Fibroblast of skin of scalp (primary cell): ENCODE measurements at regions not wholly inside any gene's neighbourhood (a gene's known extent, or its start where the extent isn't known, plus 50 kb on each side); places are given as distances from the start of the nearest gene placed in this dataset.
A peak's percentile ranks its signal among the peaks of the same experiment; 100 is the strongest.

Source experiments
- DNase-seq: peaks from one replicate; pipeline ENCODE4 v3.0.0-alpha.2; 2013

DNA sequence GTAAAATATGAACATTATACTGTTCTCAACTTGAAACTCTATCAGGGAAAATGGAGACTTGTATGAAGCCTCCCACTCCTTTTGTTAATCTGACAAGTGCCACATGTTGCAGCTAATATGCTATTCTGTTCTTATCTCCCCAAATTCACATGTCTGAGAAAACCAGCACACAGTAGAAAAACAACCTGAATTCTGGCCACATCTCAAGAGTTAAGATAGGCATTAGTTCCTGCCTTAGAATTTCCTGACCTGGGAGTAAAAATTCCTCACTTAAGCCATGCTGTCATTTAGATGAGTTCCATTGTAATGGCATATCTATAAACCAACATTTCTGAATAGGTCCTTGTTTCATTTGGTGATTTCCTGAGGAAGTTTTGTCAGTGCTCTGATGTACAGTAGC, 1098.5 kb downstream of the EFNB2 start:
- no peak for DNase-seq

DNA sequence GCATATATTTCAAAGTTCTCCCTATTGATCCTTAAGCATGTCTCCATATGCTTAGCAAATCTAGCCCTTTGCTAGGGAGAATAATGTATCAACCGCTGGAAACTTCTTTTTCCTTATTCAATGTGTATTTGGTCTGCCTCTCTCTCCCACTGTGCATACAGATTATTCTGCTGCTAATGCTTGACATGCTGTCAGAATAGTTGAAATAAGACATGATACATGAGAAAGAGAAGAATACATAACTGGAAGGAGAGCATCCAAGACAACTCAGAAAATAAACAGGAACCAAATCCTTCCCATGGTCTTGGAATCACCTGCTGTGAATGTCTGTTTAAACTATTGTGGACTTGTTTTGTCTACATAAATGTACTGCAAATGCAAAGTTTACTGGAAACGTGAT, 1103.0 kb downstream of the EFNB2 start:
- no peak for DNase-seq

DNA sequence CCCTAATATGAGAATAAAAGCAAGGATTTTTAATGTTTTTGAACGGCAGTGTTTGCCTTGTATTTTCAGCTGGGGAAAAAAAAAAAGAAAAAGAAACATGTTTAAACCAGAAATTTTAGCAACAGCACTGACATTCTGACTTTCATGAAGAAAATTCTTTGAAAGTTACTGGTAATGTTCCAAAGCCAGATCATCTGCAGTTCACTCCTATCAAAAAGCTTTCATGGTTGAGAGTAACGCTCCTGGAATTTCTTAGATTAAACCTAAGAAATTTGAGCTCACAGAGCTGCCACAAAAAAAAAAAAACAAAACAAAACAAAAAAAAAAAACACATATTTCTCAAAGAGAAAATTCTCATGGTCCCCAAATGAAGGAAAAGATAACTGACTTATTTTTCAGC, 1106.7 kb downstream of the EFNB2 start:
- peak; percentile 18 for DNase-seq

DNA sequence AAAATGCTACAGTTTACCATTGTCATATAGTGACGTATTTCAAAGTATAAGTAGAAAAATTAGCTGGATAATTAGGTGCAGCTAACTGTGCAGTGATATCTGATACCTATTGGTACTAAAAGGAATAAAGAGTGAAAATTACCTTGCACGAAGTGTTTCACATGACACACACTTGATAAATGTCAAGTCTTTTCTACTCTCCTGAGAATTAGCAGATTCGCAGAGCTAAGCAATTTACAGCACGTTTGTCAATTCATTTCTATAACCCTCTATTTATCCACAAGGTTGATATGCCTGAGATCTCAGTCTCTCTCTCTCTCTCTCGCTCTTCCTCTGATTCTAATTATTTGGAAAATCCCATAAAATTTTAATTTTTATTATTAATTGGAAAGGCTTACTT, 1109.0 kb downstream of the EFNB2 start:
- DNase-seq, result no peak

DNA sequence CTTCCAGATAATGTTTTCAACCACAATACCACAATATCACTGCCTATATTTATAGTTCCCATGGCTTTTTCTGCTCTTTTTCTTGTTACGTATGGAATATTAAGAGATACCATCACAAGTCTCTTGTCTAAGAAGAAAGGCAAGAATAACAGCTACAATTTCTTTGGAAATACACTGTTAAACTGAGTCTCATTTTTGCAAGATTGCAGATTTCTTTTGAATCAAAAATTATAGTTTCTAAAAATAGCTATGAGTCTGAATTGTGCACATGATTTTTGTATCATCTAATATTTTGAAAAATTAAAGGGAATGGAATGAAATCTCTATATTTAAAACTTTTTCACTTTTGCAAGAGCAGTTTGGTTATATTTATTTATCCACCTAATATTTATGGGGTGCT, 1120.8 kb downstream of the EFNB2 start:
- DNase-seq, result no peak

DNA sequence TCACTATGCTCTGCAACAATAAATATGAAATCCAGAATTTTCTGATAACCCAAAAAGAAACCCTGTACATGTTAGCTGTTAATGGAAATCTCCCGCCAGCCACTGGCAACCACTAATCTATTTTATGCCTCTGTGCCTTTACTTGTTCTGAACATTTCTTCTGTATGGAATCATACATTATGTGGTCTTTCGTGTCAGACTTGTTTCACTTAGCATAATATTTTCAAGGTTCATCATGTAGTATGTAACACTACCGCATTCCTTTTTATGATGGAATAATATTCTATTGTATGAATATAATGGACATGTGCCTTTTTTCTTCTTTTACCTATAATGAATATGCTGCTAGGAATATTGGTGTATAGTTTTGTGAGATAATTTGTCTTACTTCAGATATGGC, 1123.3 kb downstream of the EFNB2 start:
- DNase-seq, result no peak

DNA sequence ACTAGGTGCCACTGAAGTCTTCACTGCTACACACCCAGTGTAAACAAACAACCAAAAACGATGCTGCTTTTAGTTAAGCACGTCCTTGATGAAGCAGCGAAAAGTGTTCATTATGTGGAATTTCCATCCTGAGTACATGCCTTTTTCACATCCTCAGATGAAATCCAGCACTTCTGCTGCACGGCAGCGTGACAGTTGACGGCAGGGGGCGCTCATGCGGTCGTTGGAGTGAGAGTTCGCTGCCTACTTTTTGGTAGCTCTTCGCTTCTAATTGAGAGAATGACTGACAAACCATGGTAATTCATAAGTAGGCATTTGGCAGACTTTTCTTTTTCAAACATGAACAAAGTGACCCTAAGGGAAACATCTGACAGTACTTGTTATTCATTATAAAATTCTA, 1124.9 kb downstream of the EFNB2 start:
- peak; percentile 31 for DNase-seq

DNA sequence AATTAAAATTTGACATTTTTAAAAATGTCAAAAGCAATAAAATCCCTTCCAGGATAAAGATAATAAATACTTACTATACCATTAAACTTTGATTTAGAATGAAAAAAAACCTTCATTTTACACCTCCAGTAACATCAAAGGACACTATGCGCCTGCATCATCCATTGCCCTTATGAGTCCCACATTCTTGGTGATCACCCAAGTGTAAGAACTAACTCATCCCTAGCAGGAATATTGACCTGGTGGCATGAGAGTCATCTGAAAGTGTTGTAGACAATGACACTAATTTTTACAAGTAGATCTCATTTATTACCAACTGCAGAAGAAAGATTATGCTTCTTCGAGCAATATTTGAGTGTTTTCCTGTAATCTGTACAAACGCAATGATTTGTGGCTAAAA, 1128.9 kb downstream of the EFNB2 start:
- DNase-seq, result no peak

DNA sequence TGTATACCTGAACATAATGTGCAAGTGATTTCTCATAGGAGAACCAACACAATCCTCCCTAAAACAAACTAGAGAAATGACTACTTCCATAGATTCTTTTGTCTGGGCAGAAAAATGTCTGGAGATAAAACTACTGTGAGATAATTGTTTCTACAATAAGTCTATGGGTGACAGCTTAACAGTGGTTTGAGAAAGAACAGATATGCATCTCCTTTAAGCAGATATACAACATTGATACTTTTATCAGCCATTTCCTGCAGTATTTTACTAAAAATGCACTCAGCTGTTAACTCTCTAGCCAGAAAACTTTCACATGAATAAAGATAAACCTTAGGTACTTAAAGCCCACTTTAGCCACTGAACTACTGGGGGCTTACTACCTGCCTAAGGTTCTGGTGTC, 1132.4 kb downstream of the EFNB2 start:
- DNase-seq, result no peak

DNA sequence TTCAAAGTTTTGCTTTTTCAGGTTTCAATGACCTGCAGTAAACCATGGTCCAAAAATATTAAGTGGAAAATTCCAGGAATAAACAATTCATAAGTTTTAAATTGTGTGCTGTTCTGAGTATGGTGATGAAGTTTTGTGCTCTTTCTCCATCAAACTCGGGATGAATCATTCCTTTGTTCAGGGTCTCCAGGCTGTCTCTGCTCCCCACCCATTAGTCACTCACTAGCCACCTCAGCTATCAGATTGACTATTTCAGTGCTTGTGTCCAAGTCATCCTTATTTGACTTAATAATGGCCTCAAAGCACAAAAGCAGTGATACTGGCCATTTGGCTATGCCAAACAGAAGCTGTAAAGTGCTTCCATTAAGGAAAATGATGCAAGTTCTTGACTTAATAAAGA, 1140.4 kb downstream of the EFNB2 start:
- DNase-seq, result peak; percentile 8

DNA sequence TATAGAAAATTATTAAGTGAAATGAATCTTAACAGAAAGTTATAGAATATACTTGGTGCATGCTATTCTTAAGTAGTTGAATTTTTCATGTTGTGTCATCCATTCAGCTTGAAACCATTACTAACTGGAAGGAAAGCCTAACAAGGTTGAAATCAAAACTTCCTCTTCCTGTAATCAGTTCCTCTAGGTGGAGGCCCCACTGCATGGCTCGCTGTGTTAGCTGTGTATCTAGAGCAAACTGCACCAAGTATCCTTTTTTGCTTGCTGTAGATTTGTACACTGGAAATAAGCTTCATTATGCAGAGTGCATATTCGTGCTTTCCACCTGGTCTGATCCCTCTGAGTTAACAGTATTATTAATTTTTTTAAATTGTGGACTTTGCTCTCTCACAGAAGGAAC, 1146.1 kb downstream of the EFNB2 start:
- no peak for DNase-seq

DNA sequence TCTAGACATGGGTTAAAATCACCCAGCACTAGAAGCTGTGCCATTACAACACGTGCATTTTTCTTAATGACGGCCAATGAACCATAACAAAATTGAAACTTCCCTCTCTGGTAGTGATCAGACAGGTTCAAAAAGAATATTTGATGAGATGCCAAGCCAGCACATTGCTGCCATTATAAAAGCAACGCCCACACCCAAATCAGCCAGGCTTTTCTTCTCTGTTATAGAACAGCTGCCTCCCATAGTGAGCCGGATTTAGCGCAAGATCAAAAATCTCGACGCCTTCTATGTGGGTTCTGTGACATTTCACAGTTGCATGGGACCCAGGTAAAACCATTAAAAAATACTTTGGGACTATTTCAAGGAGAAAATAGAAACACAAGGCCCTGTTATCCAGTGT, 1158.0 kb downstream of the EFNB2 start:
- DNase-seq, result no peak

DNA sequence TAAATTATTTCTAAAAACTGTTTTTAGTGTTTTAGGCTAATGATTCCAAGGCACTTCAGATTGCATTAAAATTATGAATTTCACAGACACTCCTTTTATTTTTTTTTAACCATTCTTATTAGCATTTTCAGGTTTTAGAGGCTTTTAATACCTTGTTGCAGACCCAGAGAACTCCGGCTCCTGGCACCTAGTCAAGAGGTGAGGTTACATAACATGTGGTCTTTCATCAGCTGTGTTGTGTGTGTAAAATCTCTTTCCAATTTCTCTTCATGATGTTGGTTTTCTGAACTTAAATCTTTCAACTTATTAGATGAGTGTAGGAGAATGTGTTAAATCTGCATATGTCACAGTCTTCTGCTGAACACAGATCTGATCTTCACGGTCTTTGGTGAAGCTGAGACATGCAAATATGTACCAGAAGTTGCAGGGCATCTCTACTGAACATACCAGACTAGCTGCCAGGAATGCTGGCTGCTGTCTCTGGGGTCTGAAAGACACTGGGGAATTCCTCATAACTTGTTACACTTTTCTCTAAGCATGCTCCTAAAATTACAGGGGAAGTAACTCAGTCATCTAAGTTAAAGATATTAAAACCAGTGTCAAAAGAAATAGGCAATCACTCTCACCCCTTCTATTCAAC, 1165.3 kb downstream of the EFNB2 start:
- DNase-seq, result peak; percentile 80

DNA sequence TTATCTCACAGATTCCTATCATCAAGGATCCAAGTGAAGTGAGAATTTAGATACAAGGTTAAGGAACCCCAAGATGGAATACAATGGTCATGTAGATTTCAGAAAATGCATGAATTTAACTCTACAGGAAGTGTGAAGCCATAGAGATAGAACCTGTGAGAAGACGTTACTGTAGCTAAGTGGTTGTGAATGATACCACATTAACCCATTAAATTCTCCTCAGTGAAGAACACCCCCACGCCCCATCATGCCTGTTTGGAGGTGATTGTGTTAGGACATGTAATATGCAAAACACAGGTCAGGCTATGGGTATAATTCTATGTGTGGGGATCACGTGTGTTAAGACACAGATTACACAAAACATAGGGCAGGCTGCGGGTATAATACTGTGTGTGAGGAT, 1166.7 kb downstream of the EFNB2 start:
- DNase-seq, result no peak

DNA sequence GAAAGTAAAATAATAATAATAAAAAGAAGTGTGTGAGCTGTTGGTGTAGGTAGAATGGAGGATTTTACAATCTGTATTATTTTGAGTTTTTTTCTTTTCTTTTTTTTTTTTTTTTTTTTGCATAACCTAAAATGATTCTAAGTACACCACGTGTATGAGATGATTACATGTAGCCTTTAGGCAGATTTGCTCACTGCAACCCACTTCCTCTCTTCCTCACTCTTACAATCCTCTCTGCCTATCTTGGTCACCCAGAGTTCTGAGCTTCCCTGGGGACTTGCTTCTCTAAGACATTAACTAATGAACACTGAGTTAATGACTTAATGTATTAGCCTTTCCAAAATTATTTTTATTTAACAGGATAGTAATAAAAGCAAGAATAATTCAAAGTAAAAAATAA, 1169.6 kb downstream of the EFNB2 start:
- DNase-seq, result no peak

DNA sequence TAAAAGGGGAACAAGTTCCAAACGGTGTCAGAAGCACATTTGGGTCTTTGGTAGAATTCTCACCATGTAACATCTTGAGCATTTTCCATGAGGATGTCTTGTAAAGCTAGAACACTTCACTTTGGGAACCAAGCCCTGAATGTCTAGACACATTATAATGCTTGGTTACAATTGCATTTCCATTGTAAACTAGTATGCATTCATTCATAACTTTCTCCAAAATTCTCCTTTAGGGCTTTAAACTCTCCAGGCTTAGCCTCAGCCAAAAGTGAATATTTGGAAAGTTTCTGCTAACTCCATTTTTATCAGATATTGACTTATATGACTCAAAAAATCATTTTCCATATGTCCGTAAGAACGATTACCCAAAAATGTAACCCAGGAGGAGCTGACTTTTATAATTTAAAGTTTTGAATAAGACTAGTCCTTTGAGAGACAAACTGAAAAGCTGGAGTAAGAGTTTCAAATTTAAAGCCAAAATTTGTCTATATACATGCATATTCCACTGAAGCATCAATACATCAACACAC, 1170.4 kb downstream of the EFNB2 start:
- DNase-seq, result no peak

DNA sequence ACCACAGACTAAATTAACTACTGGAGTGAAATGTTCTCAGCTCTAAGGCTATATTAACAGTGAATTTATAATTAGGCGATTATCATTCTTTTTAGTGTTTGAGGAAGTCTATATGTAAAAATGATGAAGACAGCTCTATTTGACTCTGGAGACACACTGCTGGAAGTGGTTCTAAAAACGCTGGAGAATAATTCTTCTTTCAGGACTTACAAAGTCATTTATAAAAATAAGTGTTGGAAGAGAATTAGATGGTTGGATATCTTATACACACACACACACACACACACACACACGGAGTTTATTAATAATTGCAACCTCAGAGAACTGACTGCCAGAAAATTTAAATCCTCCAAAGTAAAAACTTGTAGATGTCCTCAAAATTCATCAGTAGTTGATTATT, 1171.3 kb downstream of the EFNB2 start:
- DNase-seq, result no peak

DNA sequence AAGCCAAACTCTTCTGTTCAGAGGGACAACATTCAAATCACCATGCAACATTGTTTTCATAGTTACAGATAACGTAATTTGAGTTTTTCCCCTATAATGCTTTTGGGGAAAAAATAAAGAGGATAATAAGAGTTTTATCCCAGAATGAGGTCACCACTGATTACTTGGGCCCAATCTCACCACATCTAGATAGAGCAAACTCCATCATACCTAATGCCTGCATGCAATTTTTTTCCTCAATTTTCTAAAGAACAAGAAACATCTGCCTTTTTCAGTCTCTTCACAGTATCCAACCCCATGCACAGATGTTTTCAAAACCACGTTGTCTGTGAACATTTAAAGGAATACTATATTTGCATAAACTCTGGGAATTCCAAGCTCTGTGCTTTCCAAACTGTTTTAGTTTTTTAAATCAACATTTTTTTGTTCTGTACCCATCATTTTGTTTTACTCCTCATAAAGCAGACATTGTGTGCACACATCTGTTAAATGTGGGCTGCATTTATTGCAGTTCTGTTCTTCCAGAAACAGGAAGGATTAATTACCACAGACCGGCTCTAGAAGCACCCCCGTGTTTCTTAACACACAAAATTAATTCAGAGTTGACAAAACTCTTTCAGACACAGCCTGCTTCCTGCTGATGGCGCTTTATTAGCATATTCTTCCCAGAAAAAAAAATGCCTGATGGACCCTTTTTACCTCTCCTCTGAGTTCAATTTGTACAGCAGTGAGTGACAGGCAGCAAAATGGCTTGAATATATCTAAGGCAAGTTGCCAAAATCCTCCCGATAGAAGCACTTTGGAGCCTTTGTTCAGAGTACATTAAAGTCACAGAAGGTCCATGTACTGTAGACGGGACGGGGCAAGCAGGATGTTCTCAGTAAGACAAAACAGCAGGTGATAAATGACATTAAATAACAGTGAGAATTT, 1171.9 kb downstream of the EFNB2 start:
- DNase-seq, result no peak

DNA sequence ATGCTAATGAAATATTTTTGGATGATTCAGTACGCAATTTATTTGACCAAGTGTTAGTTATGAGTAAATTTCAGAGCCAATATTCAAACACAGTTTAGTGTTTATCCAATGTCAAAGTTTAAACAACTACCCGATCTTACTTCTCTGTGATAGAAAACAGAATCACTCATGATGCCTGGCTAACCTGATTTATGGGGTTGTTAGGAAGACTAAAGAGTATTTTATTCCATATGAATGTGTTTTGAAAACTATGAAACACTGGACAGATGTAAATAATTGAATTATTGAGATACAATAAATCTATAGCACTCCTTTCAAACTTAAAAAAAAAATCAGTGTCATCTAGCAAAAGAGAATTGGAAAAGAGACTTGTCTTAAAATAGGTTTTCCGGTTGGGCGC, 1181.8 kb downstream of the EFNB2 start:
- DNase-seq, result no peak

DNA sequence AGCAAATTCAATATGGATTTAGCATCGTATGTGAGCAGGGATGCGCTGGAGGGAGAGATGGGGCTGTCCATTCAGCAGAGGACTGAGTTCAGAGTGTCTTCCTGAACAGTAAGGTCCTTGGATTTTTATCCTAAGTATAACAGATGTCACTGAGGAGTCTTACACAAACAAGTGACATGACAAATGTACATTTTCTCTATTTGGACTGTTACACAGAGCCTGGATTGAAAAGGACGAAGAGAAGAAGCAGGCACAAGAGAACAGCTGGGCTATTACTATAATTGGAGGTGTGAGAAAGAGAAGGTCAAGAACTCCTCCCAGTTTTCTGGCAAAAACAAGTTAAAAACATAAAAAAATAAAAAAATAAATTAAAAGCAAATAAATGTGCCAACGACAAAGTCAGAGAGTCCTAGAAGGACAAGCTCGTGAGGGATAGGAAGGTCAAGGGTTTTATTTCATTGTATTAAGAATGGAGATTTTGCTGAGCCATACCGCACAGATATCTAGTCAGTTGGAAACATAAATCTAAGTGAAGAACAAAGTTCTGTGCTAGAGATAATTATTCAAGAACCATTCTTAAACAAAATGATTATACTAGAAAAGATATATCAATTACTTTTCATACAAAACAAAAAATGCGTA, 1186.3 kb downstream of the EFNB2 start:
- DNase-seq, result no peak

DNA sequence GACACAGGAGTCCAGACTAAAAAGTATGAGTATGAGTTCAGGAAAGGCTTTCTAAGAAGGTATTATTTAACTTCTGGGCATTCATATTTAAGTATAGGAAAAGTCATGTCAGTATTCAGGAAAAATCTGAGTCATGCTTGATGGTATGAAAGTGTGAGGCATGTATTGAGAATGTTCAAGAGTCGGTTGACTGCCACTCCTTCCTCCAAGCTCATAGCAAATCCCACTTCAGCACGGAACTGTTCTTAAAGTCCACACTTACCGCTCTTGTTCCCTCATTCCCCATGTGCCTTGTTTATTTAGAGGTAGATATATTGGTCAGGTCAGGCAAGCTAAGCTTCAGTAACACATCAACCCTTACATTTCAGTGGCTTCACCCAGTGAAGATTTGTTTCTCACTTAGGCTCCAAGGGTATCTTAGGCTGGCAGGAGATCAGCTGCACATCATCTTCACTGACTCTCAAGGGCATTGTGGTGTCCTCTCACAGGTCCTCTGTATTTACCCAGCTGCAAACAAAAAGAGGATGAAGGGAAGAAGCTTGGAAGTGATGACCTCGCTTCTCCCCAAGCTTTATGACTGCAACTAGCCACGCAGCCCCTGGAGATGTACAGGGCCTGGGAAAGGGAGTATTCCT, 1189.2 kb downstream of the EFNB2 start:
- peak; percentile 91 for DNase-seq

DNA sequence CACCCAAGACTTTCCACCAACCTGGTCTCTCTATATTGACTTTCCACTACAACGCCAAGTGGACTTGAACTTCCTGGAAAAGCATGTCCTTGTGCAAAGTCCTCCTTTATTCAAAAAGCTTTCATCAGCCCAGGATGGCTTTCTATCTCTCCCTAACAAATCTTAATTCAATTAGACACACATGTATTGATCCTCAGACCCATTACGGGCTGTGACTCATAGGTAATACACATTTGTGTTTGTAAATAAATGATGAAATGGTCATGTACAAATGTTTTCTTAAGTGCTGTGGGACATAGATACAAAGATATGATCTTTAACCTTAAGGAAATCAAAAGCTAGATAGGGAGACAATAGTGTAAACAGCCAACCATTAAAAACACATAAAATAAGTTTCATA, 1189.7 kb downstream of the EFNB2 start:
- no peak for DNase-seq

DNA sequence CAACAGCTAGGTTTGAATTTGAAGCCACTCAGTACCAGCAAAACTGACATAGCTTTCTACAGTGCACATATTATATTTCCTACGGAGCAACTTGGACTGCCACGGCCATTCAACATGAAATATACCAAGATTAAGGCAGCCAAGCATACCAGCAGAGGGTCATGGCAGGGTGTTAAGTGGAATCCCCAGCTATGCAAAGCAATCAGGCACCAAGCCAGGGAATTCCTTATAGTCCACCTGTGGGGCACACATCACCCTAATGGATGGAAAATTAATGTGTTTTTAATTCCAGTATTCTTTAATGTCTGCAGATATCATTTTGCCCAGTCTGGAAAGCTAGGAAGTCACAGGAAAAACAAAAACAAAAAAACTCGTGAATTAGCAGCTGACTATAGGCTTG, 1190.3 kb downstream of the EFNB2 start:
- DNase-seq, result no peak
